ENCODE measurements at regions not wholly inside any gene's neighbourhood (a gene's known extent, or its start where the extent isn't known, plus 50 kb on each side); places are given as distances from the start of the nearest gene placed in this dataset.

GRCh38 chr2:226155093-226155875 is 644.3 kb downstream of the IRS1 start:
- no peak overlapping the region for H3K4me3 ChIP-seq (ENCODE audit: low read length)
- H3K9me3 ChIP-seq (ENCODE audit: control insufficient read depth in 1 of 2, insufficient read depth in 1 of 2, low read length in 2 of 2) = no peaks in the 10 kb centered on the region
- no peaks in the 10 kb centered on the region for H3K27me3 ChIP-seq (ENCODE audit: control insufficient read depth in 1 of 2, insufficient read depth in 2 of 2, low read length in 2 of 2)
- H3K27ac ChIP-seq (ENCODE audit: low read depth in 1 of 2, low read length in 2 of 2) = no peak overlapping the region
- Mint-ChIP-seq H3K27ac (no peak overlapping the region), H3K27me3 (peaks cover 35% of the 10 kb centered on the region), H3K36me3 (ENCODE audit: low read depth) (no peaks in the 10 kb centered on the region), H3K4me3 (no peak overlapping the region), H3K9me3 (no peaks in the 10 kb centered on the region), H3K4me1 (ENCODE audit: low read depth) (no peaks in the 10 kb centered on the region)
- ChIA-PET CTCF (no interaction called here), POLR2A (no interaction called here)
- no peak for DNase-seq
- TF ChIP-seq CTCF (IDR thresholded peaks at IDR 0.05) = no peak
- H3K36me3 ChIP-seq (ENCODE audit: insufficient read depth, low read length) = no peaks in the 10 kb centered on the region
- intact Hi-C loops (cut with DNase I, micrococcal nuclease) = no loop called here
- ATAC-seq (ENCODE audit: poor library complexity) = no peak
- H3K4me1 ChIP-seq (ENCODE audit: insufficient read depth, low read length) = no peaks in the 10 kb centered on the region

GRCh38 chr2:226154610-226155009 is 645.0 kb downstream of the IRS1 start:
- ChIA-PET CTCF (interaction anchor here (0.7 kb wide), 1 partner anchor 60 kb away, joined by 3 read pairs; no protein-coding TSS in a partner anchor), POLR2A (no interaction called here)
- Histone ChIP-seq H3K9me3 (ENCODE audit: control insufficient read depth in 1 of 2, insufficient read depth in 1 of 2, low read length in 2 of 2) (no peaks in the 10 kb centered on the region), H3K4me3 (ENCODE audit: low read length) (no peak overlapping the region), H3K27me3 (ENCODE audit: control insufficient read depth in 1 of 2, insufficient read depth in 2 of 2, low read length in 2 of 2) (no peaks in the 10 kb centered on the region), H3K27ac (ENCODE audit: low read depth in 1 of 2, low read length in 2 of 2) (no peak overlapping the region), H3K4me1 (ENCODE audit: insufficient read depth, low read length) (no peaks in the 10 kb centered on the region), H3K36me3 (ENCODE audit: insufficient read depth, low read length) (no peaks in the 10 kb centered on the region)
- peaks cover 31% of the 10 kb centered on the region for H3K27me3 Mint-ChIP-seq
- no peak for TF ChIP-seq CTCF (IDR thresholded peaks at IDR 0.05)
- no peaks in the 10 kb centered on the region for H3K4me1 Mint-ChIP-seq (ENCODE audit: low read depth)
- ATAC-seq (ENCODE audit: poor library complexity) (no peak), DNase-seq (no peak)
- no peaks in the 10 kb centered on the region for H3K36me3 Mint-ChIP-seq (ENCODE audit: low read depth)
- no peak overlapping the region for H3K27ac Mint-ChIP-seq
- no peak overlapping the region for H3K4me3 Mint-ChIP-seq
- intact Hi-C loops (cut with DNase I, micrococcal nuclease) = no loop called here
- no peaks in the 10 kb centered on the region for H3K9me3 Mint-ChIP-seq

GRCh38 chr2:226153553-226153952 is 646.1 kb downstream of the IRS1 start:
- no peak overlapping the region for H3K4me3 Mint-ChIP-seq
- Histone ChIP-seq H3K4me3 (ENCODE audit: low read length) (no peak overlapping the region), H3K27me3 (ENCODE audit: control insufficient read depth in 1 of 2, insufficient read depth in 2 of 2, low read length in 2 of 2) (no peaks in the 10 kb centered on the region), H3K36me3 (ENCODE audit: insufficient read depth, low read length) (no peaks in the 10 kb centered on the region), H3K9me3 (ENCODE audit: control insufficient read depth in 1 of 2, insufficient read depth in 1 of 2, low read length in 2 of 2) (no peaks in the 10 kb centered on the region), H3K4me1 (ENCODE audit: insufficient read depth, low read length) (no peaks in the 10 kb centered on the region), H3K27ac (ENCODE audit: low read depth in 1 of 2, low read length in 2 of 2) (no peak overlapping the region)
- H3K36me3 Mint-ChIP-seq (ENCODE audit: low read depth) = no peaks in the 10 kb centered on the region
- no peak for TF ChIP-seq CTCF (IDR thresholded peaks at IDR 0.05)
- DNase-seq = no peak
- CTCF ChIA-PET = interaction anchor here (0.5 kb wide), 1 partner anchor 79 kb away, joined by 3 read pairs; no protein-coding TSS in a partner anchor
- no peaks in the 10 kb centered on the region for H3K9me3 Mint-ChIP-seq
- no peaks in the 10 kb centered on the region for H3K4me1 Mint-ChIP-seq (ENCODE audit: low read depth)
- no peak overlapping the region for H3K27ac Mint-ChIP-seq
- ATAC-seq (ENCODE audit: poor library complexity) = no peak
- POLR2A ChIA-PET = no interaction called here
- peaks cover 25% of the 10 kb centered on the region for H3K27me3 Mint-ChIP-seq
- intact Hi-C loops (cut with DNase I, micrococcal nuclease) = no loop called here
